Hypothalamus (tissue), 51 donors: ENCODE measurements at regions not wholly inside any gene's neighbourhood (a gene's known extent, or its start where the extent isn't known, plus 50 kb on each side); places are given as distances from the start of the nearest gene placed in this dataset.

ENCODE experiments used
- DNase-seq, 51 donors: peaks; one replicate each; lab custom pipeline; 2025; lab: John Stamatoyannopoulos, UW

- DNase-seq: peak in 1 of 51 donors; percentile 37
Measured at GRCh38 chr2:75787532-75788132, 76.9 kb upstream of the GCFC2 start.

DNA sequence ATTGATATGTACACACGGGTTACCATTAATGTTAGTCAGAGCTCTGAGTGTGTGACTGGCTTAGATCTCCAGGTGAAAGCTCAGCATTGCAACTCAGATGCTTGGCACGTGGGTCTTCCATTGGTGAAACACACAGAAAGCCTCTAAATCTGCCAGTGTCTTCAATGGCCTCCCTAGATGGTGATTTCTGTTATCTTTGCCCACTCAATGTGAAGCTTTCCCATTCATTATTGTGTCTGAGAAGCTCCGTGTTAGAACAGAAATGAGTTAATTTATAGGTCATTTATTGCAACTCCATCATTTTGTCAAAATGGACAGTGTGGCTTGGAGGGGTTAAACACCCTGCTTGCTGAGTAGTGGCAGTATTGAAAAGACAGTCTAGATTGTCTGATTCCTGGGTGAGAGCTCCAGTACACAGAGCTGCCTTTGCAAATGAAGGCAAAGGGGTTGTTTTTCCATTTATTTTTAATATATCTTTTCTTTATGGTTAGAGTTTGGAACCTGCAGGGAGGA lies 64.7 kb upstream of the GCFC2 start:
- no peak for DNase-seq

GRCh38 chr2:75772908-75773630 lies 62.4 kb upstream of the GCFC2 start:
- no peak for DNase-seq

DNA sequence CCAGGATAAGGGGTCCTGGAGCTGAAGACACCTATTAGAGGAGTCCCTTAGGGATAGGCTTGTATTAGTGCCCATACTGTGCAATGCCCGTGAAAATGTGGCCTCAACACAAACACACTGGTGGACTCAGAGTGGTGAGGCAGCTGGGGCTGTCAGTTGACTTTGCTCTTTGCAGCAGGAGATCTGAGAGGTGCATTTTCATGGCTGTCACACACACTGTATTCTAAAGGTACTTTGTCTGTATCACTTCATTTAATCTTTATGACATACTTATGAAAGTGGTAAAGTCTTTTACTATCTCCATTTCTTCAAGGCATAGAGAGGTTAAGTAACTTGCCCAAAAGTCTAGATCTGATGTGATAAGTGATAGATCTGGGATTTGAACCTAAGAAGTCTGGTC lies 55.1 kb upstream of the GCFC2 start:
- DNase-seq: no peak

DNA sequence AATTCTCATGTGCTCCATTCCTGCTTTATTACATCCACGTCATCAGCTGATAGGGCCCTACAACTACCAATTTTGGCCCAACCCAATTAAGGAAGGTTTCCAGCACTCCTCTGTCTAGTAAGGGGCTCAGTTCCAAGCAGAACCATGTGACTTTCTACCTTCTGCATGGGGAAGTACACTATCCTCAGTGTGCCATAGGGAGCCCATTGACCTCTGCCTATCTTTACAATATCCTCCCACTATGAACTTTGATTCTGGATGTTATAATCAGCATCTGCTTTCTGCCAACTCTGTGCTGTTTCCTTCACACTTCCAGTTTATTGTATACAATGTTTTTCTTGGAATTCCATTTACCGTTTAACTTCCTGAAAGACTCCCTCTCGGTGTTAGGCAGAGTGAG lies 53.9 kb upstream of the GCFC2 start:
- no peak for DNase-seq
